Liver (tissue), 8 donors: ENCODE measurements at regions not wholly inside any gene's neighbourhood (a gene's known extent, or its start where the extent isn't known, plus 50 kb on each side); places are given as distances from the start of the nearest gene placed in this dataset.

Experiments used
- DNase-seq: peaks from one replicate; pipeline ENCODE4 v3.0.0-alpha.2; 2017; ENCODE audit warnings: low spot score
- H3K27ac ChIP-seq, 2 donors: one replicate each; pipeline ENCODE4 v1.7.0; 2013; ENCODE audit warnings: inconsistent platforms in 2 of 2, low read length in 2 of 2, control low read depth in 1 of 2, low read depth in 1 of 2, mild to moderate bottlenecking in 1 of 2
- H3K27me3 ChIP-seq, 4 donors: one replicate each; pipeline versions ENCODE4 v1.6.1 to v1.7.0; 2013; ENCODE audit warnings: low read length in 3 of 4, inconsistent platforms in 1 of 4, mild to moderate bottlenecking in 1 of 4, moderate library complexity in 1 of 4; ENCODE audit not compliant: control insufficient read depth in 4 of 4, insufficient read depth in 4 of 4
- H3K36me3 ChIP-seq, 4 donors: one replicate each; pipeline versions ENCODE4 v1.6.1 to v1.7.0; 2013; ENCODE audit warnings: low read length in 3 of 4, mild to moderate bottlenecking in 3 of 4, low read depth in 1 of 4, moderate library complexity in 1 of 4; ENCODE audit not compliant: control insufficient read depth in 4 of 4, insufficient read depth in 3 of 4
- H3K4me1 ChIP-seq, 4 donors: one replicate each; pipeline versions ENCODE4 v1.6.1 to v1.7.0; 2013; ENCODE audit warnings: low read length in 3 of 4, mild to moderate bottlenecking in 3 of 4, moderate library complexity in 1 of 4; ENCODE audit not compliant: control insufficient read depth in 4 of 4, insufficient read depth in 4 of 4
- H3K4me3 ChIP-seq, 3 donors: one replicate each; pipeline versions ENCODE4 v1.6.1 to v1.7.0; 2013; ENCODE audit warnings: low read length in 3 of 3, control low read depth in 1 of 3, low read depth in 1 of 3, mild to moderate bottlenecking in 1 of 3
- H3K9ac ChIP-seq, 2 donors: one replicate each; pipeline ENCODE4 v1.7.0; 2013; ENCODE audit warnings: low read length in 2 of 2, mild to moderate bottlenecking in 2 of 2, moderate library complexity in 2 of 2, control low read depth in 1 of 2, low read depth in 1 of 2
- H3K9me3 ChIP-seq, 4 donors: one replicate each; pipeline versions ENCODE4 v1.6.1 to v1.7.0; 2013; ENCODE audit warnings: low read length in 3 of 4; ENCODE audit not compliant: control insufficient read depth in 4 of 4
- EGR1 ChIP-seq, 2 donors: IDR thresholded peaks; 2 replicates each; pipeline ENCODE4 v1.6.1; 2016 to 2018; ENCODE audit warnings: antibody characterized with exemption in 2 of 2, low read depth in 2 of 2
- FOXA1 ChIP-seq: IDR thresholded peaks from 2 replicates; pipeline ENCODE4 v1.6.1; 2016; ENCODE audit warnings: antibody characterized with exemption
- FOXA2 ChIP-seq: IDR thresholded peaks from 2 replicates; pipeline ENCODE4 v1.6.1; 2016; ENCODE audit warnings: antibody characterized with exemption
- GABPA ChIP-seq, 2 donors: IDR thresholded peaks in 1 of 2; conservative IDR thresholded peaks in 1 of 2; 2 replicates each; pipeline ENCODE4 v1.6.1; 2016; ENCODE audit warnings: antibody characterized with exemption in 2 of 2, mild to moderate bottlenecking in 1 of 2, moderate library complexity in 1 of 2
- HNF4A ChIP-seq, 2 donors: conservative IDR thresholded peaks; 2 replicates each; pipeline ENCODE4 v1.6.1; 2016; ENCODE audit warnings: antibody characterized with exemption in 2 of 2, mild to moderate bottlenecking in 2 of 2
- HNF4G ChIP-seq: IDR thresholded peaks from 2 replicates; pipeline ENCODE4 v1.6.1; 2016; ENCODE audit warnings: antibody characterized with exemption
- JUND ChIP-seq, 2 donors: IDR thresholded peaks; 2 replicates each; pipeline ENCODE4 v1.6.1; 2016; ENCODE audit warnings: antibody characterized with exemption in 2 of 2
- NR2F2 ChIP-seq: IDR thresholded peaks from 2 replicates; pipeline ENCODE4 v1.6.1; 2016; ENCODE audit warnings: antibody characterized with exemption
- RAD21 ChIP-seq, 2 donors: IDR thresholded peaks; 2 replicates each; pipeline ENCODE4 v1.6.1; 2016; ENCODE audit warnings: antibody characterized with exemption in 2 of 2, mild to moderate bottlenecking in 2 of 2
- RXRA ChIP-seq, 2 donors: IDR thresholded peaks; 2 replicates each; pipeline ENCODE4 v1.6.1; 2017 to 2018; ENCODE audit warnings: antibody characterized with exemption in 2 of 2, mild to moderate bottlenecking in 1 of 2
- SP1 ChIP-seq: IDR thresholded peaks from 2 replicates; pipeline ENCODE4 v1.6.1; 2018; ENCODE audit warnings: antibody characterized with exemption, mild to moderate bottlenecking
- TAF1 ChIP-seq: conservative IDR thresholded peaks from 2 replicates; pipeline ENCODE4 v1.6.1; 2016; ENCODE audit warnings: antibody characterized with exemption, mild to moderate bottlenecking
- YY1 ChIP-seq: IDR thresholded peaks from 2 replicates; pipeline ENCODE4 v1.6.1; 2016; ENCODE audit warnings: antibody characterized with exemption, mild to moderate bottlenecking
- WGBS: extraction: QIAGEN DNeasy Blood & Tissue Kit; methylation state at CpG from one replicate; pipeline ENCODE4 v1.1.7; 2013; 5-methylcytosine and 5-hydroxymethylcytosine counted together
- TF ChIP-seq, protein P1 (sequence below): IDR thresholded peaks from 2 replicates; pipeline ENCODE4 v1.6.1; 2016; ENCODE audit warnings: antibody characterized with exemption
- TF ChIP-seq, protein P2 (sequence below): IDR thresholded peaks from 2 replicates; pipeline ENCODE4 v1.6.1; 2016; ENCODE audit warnings: antibody characterized with exemption
- TF ChIP-seq, protein P3 (sequence below): IDR thresholded peaks from 2 replicates; pipeline ENCODE4 v1.6.1; 2016; ENCODE audit warnings: antibody characterized with exemption, mild to moderate bottlenecking
- TF ChIP-seq, protein P4 (sequence below): fragments of 150-350 bp; IDR thresholded peaks from 2 replicates; pipeline ENCODE4 v1.5.1; 2017; ENCODE audit warnings: improper control_type of control experiment, low read depth, low read length; ENCODE audit not compliant: missing input control
- TF ChIP-seq, protein P5 (sequence below): IDR thresholded peaks from 2 replicates; pipeline ENCODE4 v1.6.1; 2016; ENCODE audit warnings: antibody characterized with exemption
- donor health status: healthy.
- donor health status: healthy.
- donor health status: healthy.
- donor health status: healthy.
- donor health status: healthy.

DNA sequence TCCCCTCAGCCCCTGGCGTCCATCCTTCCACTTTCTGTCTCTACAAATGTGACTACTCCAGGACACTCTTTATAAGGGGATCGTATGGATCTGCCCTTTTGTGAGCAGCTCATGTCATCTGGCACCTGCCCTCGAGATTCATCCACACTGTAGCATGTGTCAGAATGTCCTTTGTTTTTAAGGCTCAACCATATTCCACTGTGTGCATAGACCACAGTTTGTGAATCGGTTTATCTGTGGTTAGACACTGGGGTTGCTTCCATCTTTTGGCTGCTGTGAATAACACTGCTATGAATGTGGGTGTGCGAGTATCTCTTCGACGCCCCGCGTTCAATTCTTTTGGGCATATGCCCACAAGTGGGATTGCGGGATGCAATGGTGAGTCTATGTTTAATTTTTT is 167.9 kb downstream of the NUP210 start (continued):
- TF ChIP-seq, protein P1, sequence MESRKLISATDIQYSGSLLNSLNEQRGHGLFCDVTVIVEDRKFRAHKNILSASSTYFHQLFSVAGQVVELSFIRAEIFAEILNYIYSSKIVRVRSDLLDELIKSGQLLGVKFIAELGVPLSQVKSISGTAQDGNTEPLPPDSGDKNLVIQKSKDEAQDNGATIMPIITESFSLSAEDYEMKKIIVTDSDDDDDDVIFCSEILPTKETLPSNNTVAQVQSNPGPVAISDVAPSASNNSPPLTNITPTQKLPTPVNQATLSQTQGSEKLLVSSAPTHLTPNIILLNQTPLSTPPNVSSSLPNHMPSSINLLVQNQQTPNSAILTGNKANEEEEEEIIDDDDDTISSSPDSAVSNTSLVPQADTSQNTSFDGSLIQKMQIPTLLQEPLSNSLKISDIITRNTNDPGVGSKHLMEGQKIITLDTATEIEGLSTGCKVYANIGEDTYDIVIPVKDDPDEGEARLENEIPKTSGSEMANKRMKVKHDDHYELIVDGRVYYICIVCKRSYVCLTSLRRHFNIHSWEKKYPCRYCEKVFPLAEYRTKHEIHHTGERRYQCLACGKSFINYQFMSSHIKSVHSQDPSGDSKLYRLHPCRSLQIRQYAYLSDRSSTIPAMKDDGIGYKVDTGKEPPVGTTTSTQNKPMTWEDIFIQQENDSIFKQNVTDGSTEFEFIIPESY: no peak
- TF ChIP-seq, protein P2, sequence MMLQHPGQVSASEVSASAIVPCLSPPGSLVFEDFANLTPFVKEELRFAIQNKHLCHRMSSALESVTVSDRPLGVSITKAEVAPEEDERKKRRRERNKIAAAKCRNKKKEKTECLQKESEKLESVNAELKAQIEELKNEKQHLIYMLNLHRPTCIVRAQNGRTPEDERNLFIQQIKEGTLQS: no peak
- TF ChIP-seq RXRA (IDR thresholded peaks at IDR 0.05) (no peak), TAF1 (no peak), RAD21 (IDR thresholded peaks at IDR 0.05) (no peak), HNF4A (conservative IDR thresholded peaks at IDR 0.05) (no peak), HNF4G (no peak), NR2F2 (no peak), YY1 (no peak), FOXA2 (no peak)

DNA sequence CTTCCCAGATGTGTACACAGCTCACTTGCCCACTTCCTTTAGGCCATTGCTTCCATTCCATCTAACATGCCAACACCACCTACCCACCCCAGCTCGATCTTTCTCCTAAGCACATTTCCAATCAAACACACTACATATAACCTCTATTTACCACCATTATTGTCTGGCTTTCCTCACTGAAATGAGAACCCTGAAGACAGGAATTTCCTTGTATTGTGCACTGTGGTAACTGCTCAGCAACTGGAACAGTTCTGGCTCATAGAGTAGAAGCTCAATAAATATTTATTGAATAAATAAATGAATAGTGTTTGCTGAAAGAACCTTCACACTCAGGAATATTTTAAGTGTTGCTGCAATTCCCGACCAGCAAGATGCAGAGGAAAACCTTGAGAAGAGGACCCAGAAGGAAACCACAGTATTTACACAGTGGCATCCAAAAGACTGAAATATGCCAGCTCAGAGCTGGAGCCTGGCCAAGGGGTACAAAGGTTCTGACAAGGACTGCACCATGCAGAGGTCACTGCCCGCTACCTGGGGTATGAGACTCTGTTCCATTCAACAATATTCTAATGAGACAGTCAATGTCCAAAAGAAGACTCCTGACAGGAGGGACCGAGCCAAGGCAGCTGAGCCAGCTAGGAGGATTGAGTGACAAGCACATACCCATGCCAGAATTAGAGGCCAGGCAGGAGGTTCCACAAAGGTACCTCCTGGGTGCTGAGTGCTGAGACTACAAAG is 168.8 kb downstream of the NUP210 start:
- H3K4me1 ChIP-seq: peaks cover 21 to 45% (median 40%) of the 10 kb centered on the region in 4 donors
- TF ChIP-seq RXRA (IDR thresholded peaks at IDR 0.05) (peak; percentile 97 to 98), JUND (IDR thresholded peaks at IDR 0.05) (peak; percentile 52), HNF4G (peak; percentile 71), SP1 (peak; percentile 92), NR2F2 (peak; percentile 66), YY1 (peak; percentile 51), FOXA2 (peak; percentile 77), RAD21 (IDR thresholded peaks at IDR 0.05) (peak; percentile 49 to 59), TAF1 (no peak), FOXA1 (peak; percentile 72), EGR1 (IDR thresholded peaks at IDR 0.05; ENCODE audit: low read depth in 2 of 2) (peak in 1 of 2 donors; percentile 54), GABPA (IDR thresholded peaks at IDR 0.05 in 1 of 2, conservative IDR thresholded peaks at IDR 0.05 in 1 of 2) (no peak), HNF4A (conservative IDR thresholded peaks at IDR 0.05) (peak; percentile 91 to 95)
- TF ChIP-seq, protein P3, sequence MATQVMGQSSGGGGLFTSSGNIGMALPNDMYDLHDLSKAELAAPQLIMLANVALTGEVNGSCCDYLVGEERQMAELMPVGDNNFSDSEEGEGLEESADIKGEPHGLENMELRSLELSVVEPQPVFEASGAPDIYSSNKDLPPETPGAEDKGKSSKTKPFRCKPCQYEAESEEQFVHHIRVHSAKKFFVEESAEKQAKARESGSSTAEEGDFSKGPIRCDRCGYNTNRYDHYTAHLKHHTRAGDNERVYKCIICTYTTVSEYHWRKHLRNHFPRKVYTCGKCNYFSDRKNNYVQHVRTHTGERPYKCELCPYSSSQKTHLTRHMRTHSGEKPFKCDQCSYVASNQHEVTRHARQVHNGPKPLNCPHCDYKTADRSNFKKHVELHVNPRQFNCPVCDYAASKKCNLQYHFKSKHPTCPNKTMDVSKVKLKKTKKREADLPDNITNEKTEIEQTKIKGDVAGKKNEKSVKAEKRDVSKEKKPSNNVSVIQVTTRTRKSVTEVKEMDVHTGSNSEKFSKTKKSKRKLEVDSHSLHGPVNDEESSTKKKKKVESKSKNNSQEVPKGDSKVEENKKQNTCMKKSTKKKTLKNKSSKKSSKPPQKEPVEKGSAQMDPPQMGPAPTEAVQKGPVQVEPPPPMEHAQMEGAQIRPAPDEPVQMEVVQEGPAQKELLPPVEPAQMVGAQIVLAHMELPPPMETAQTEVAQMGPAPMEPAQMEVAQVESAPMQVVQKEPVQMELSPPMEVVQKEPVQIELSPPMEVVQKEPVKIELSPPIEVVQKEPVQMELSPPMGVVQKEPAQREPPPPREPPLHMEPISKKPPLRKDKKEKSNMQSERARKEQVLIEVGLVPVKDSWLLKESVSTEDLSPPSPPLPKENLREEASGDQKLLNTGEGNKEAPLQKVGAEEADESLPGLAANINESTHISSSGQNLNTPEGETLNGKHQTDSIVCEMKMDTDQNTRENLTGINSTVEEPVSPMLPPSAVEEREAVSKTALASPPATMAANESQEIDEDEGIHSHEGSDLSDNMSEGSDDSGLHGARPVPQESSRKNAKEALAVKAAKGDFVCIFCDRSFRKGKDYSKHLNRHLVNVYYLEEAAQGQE: no peak
- TF ChIP-seq, protein P4, sequence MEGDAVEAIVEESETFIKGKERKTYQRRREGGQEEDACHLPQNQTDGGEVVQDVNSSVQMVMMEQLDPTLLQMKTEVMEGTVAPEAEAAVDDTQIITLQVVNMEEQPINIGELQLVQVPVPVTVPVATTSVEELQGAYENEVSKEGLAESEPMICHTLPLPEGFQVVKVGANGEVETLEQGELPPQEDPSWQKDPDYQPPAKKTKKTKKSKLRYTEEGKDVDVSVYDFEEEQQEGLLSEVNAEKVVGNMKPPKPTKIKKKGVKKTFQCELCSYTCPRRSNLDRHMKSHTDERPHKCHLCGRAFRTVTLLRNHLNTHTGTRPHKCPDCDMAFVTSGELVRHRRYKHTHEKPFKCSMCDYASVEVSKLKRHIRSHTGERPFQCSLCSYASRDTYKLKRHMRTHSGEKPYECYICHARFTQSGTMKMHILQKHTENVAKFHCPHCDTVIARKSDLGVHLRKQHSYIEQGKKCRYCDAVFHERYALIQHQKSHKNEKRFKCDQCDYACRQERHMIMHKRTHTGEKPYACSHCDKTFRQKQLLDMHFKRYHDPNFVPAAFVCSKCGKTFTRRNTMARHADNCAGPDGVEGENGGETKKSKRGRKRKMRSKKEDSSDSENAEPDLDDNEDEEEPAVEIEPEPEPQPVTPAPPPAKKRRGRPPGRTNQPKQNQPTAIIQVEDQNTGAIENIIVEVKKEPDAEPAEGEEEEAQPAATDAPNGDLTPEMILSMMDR: no peak
- TF ChIP-seq, protein P2: no peak
- TF ChIP-seq, protein P5, sequence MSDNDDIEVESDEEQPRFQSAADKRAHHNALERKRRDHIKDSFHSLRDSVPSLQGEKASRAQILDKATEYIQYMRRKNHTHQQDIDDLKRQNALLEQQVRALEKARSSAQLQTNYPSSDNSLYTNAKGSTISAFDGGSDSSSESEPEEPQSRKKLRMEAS: no peak
- TF ChIP-seq, protein P1: no peak
- no peak for DNase-seq
- WGBS: 40% methylated on average over 4 of the region's 4 CpGs
- H3K4me3 ChIP-seq: no peak overlapping the region
- H3K27ac ChIP-seq: peak overlapping the region in 1 of 2 donors; percentile 51
- no peaks in the 10 kb centered on the region for H3K36me3 ChIP-seq
- H3K27me3 ChIP-seq: no peaks in the 10 kb centered on the region
- H3K9ac ChIP-seq: no peak overlapping the region
- no peaks in the 10 kb centered on the region for H3K9me3 ChIP-seq
